ENCODE measurements at regions not wholly inside any gene's neighbourhood (a gene's known extent, or its start where the extent isn't known, plus 50 kb on each side); places are given as distances from the start of the nearest gene placed in this dataset.

DNA sequence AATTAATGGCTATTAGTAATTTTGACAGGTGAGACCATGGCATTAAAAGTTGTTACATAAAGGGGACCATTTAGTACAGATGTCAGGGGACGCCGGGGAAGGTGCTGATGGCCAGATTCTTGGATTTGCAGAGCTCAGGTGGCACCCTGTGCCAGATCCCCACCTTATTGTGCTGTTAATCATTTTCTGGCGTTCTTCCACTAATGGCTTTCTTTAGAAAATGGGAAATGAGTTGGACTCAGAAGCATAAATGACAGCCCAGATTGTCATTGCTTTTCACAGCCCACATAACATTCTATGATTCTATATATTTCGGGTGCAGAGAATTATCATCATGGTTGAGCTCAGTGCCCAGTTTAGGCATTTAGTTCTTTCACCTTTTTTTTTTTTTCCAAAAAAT, 257.2 kb upstream of the TCF4 start:
- no peaks in the 10 kb centered on the region for H3K36me3 ChIP-seq (ENCODE audit: insufficient read depth, insufficient read length, low read length)
- no peaks in the 10 kb centered on the region for H3K4me1 ChIP-seq (ENCODE audit: insufficient read depth, insufficient read length)
- no peak for DNase-seq (ENCODE audit: low read depth, low spot score)
- no peak for TF ChIP-seq SUZ12 (IDR thresholded peaks at IDR 0.05; ENCODE audit: extremely low read depth, insufficient read depth, insufficient read length)
- TF ChIP-seq ZNF274 (IDR thresholded peaks at IDR 0.05; ENCODE audit: low read depth, low read length), result no peak
- TF ChIP-seq YY1 (IDR thresholded peaks at IDR 0.05; ENCODE audit: insufficient read depth, insufficient read length), result no peak
- peaks cover 10% of the 10 kb centered on the region; the same call in 1 of the 2 replicates for H3K9me3 ChIP-seq (ENCODE audit: insufficient read depth, low read length)
- H3K4me3 ChIP-seq (ENCODE audit: insufficient read length, low read depth), result no peak overlapping the region
- H3K9ac ChIP-seq (ENCODE audit: insufficient read length, low read depth), result no peak overlapping the region
- no peaks in the 10 kb centered on the region for H3K27me3 ChIP-seq (ENCODE audit: insufficient read depth, insufficient read length)

DNA sequence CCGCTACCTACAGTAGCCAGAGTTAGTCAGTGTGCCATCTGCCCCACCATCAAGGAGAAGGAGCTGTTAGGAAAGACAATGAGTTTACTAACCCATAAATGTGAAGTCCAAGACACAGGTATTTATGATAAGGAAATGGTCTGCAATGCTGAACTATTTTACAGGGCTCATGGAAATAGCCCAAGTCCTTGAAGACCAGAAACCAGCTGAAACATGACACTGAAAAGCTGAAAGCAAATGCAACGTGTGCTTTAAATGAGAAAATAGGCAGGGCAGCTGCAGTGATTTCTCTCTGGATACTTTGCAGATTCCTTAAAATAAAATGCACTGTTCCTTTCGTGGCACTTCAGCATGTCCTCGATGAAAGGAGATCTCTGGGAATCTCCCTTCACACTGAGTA, 256.4 kb upstream of the TCF4 start:
- Histone ChIP-seq H3K9me3 (ENCODE audit: insufficient read depth, low read length) (peaks cover 10% of the 10 kb centered on the region; the same call in 1 of the 2 replicates), H3K4me3 (ENCODE audit: insufficient read length, low read depth) (no peak overlapping the region)

DNA sequence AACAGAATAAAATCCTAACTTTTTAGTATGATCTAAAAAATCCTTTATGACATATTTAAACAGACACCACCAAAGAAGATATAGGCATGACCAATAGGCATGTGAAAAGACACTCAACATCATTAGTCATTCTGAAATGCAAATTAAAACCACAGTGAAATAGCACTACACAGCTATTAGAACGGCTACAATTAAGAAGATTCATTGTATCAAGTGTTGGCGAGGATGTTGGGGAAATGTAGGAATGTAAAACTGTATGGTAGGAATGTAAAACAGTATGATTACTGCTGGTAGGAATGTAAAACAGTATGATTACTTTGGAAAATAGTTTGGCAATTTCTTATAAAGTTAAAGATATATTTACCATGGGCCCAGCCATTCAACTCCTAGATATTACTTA, 253.3 kb upstream of the TCF4 start:
- H3K4me1 ChIP-seq (ENCODE audit: insufficient read depth, insufficient read length), result no peaks in the 10 kb centered on the region
- no peaks in the 10 kb centered on the region for H3K27me3 ChIP-seq (ENCODE audit: insufficient read depth, insufficient read length)
- no peak overlapping the region for H3K4me3 ChIP-seq (ENCODE audit: insufficient read length, low read depth)
- TF ChIP-seq ZNF274 (IDR thresholded peaks at IDR 0.05; ENCODE audit: low read depth, low read length), result no peak
- no peak for TF ChIP-seq SUZ12 (IDR thresholded peaks at IDR 0.05; ENCODE audit: extremely low read depth, insufficient read depth, insufficient read length)
- no peak for TF ChIP-seq YY1 (IDR thresholded peaks at IDR 0.05; ENCODE audit: insufficient read depth, insufficient read length)
- no peak overlapping the region for H3K9ac ChIP-seq (ENCODE audit: insufficient read length, low read depth)
- peaks cover 20% of the 10 kb centered on the region for H3K9me3 ChIP-seq (ENCODE audit: insufficient read depth, low read length)
- no peak for DNase-seq (ENCODE audit: low read depth, low spot score)
- H3K36me3 ChIP-seq (ENCODE audit: insufficient read depth, insufficient read length, low read length), result peaks cover 4% of the 10 kb centered on the region

More for the DNA sequence above, 256.4 kb upstream of the TCF4 start:
- H3K9ac ChIP-seq (ENCODE audit: insufficient read length, low read depth), result no peak overlapping the region
- DNase-seq (ENCODE audit: low read depth, low spot score), result no peak
- no peaks in the 10 kb centered on the region for H3K4me1 ChIP-seq (ENCODE audit: insufficient read depth, insufficient read length)
- H3K27me3 ChIP-seq (ENCODE audit: insufficient read depth, insufficient read length), result no peaks in the 10 kb centered on the region
- no peaks in the 10 kb centered on the region for H3K36me3 ChIP-seq (ENCODE audit: insufficient read depth, insufficient read length, low read length)
- TF ChIP-seq ZNF274 (IDR thresholded peaks at IDR 0.05; ENCODE audit: low read depth, low read length), result no peak
- no peak for TF ChIP-seq YY1 (IDR thresholded peaks at IDR 0.05; ENCODE audit: insufficient read depth, insufficient read length)
- no peak for TF ChIP-seq SUZ12 (IDR thresholded peaks at IDR 0.05; ENCODE audit: extremely low read depth, insufficient read depth, insufficient read length)

DNA sequence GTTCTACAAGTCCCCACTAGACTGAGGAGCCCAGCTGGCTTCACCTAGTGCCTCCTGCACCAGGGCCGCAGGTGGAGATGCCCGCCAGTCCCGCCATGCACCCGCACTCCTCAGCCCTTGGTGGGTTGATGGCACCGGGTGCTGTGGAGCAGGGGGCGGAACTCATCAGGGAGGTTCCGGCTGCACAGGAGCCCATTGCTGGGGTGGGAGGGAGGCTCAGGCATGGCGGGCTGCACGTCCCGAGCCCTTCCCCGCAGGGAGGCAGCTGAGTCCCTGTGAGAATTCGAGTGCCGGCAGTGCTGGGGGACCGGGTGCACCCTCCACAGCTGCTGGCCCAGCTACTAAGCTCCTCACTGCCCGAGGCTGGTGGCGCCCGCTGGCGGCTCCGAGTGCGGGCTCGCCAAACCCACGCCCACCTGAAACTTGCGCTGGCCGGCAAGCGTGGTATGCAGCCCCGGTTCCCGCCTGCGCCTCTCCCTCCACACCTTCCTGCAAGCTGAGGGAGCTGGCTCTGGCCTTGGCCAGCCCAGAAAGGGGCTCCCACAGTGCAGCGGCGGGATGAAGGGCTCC, 252.7 kb upstream of the TCF4 start:
- Histone ChIP-seq H3K9ac (ENCODE audit: insufficient read length, low read depth) (no peak overlapping the region), H3K36me3 (ENCODE audit: insufficient read depth, insufficient read length, low read length) (peaks cover 4% of the 10 kb centered on the region), H3K27me3 (ENCODE audit: insufficient read depth, insufficient read length) (no peaks in the 10 kb centered on the region), H3K9me3 (ENCODE audit: insufficient read depth, low read length) (peaks cover 20% of the 10 kb centered on the region), H3K4me3 (ENCODE audit: insufficient read length, low read depth) (no peak overlapping the region), H3K4me1 (ENCODE audit: insufficient read depth, insufficient read length) (no peaks in the 10 kb centered on the region)
- TF ChIP-seq SUZ12 (IDR thresholded peaks at IDR 0.05; ENCODE audit: extremely low read depth, insufficient read depth, insufficient read length) (no peak), ZNF274 (IDR thresholded peaks at IDR 0.05; ENCODE audit: low read depth, low read length) (no peak)
- no peak for DNase-seq (ENCODE audit: low read depth, low spot score)

DNA sequence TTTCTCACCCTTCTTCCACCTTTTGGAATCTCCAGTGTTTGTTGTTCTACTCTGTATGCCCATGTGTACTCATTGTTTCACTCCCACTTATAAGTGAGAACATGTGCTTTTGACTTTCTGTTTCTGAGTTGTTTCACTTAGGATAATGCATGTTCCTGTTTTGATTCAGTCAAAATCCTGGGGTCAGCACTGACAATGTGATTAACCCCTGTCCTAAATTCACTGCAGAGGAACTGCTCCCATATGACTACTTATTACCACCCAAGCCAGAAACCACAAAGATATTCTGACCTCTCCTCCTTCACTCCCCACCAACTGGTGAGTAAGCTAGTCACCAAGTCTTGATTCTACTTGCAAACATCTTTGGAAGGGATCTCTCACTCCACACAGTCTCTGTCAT, 251.4 kb upstream of the TCF4 start:
- no peaks in the 10 kb centered on the region for H3K4me1 ChIP-seq (ENCODE audit: insufficient read depth, insufficient read length)
- DNase-seq (ENCODE audit: low read depth, low spot score), result no peak
- H3K9ac ChIP-seq (ENCODE audit: insufficient read length, low read depth), result no peak overlapping the region
- peaks cover 20% of the 10 kb centered on the region for H3K9me3 ChIP-seq (ENCODE audit: insufficient read depth, low read length)
- H3K4me3 ChIP-seq (ENCODE audit: insufficient read length, low read depth), result no peak overlapping the region
- no peaks in the 10 kb centered on the region for H3K27me3 ChIP-seq (ENCODE audit: insufficient read depth, insufficient read length)
- H3K36me3 ChIP-seq (ENCODE audit: insufficient read depth, insufficient read length, low read length), result peaks cover 4% of the 10 kb centered on the region
- no peak for TF ChIP-seq SUZ12 (IDR thresholded peaks at IDR 0.05; ENCODE audit: extremely low read depth, insufficient read depth, insufficient read length)
- TF ChIP-seq YY1 (IDR thresholded peaks at IDR 0.05; ENCODE audit: insufficient read depth, insufficient read length), result no peak
- TF ChIP-seq ZNF274 (IDR thresholded peaks at IDR 0.05; ENCODE audit: low read depth, low read length), result no peak

DNA sequence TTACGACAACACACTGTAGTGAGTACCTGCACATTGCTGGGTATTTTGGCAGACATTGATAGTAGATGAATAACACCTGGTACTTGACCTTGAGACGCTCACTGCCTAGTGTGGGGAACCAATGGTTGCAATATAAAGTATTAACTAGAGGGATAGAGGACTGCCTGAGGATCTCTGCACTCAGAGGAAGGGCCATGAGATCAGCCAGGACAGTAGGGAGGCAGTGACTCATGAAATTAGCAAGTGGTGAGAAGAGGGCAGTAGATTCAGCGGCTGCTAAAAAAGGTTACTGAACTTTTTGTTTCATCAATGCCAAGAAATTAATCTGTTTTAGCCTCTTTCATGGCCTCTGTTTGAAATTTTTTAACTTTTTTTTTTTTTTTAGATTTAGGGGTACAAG, 250.8 kb upstream of the TCF4 start:
- Histone ChIP-seq H3K4me3 (ENCODE audit: insufficient read length, low read depth) (no peak overlapping the region), H3K4me1 (ENCODE audit: insufficient read depth, insufficient read length) (no peaks in the 10 kb centered on the region), H3K27me3 (ENCODE audit: insufficient read depth, insufficient read length) (no peaks in the 10 kb centered on the region), H3K9ac (ENCODE audit: insufficient read length, low read depth) (no peak overlapping the region), H3K36me3 (ENCODE audit: insufficient read depth, insufficient read length, low read length) (peaks cover 4% of the 10 kb centered on the region), H3K9me3 (ENCODE audit: insufficient read depth, low read length) (peaks cover 20% of the 10 kb centered on the region)
- no peak for TF ChIP-seq SUZ12 (IDR thresholded peaks at IDR 0.05; ENCODE audit: extremely low read depth, insufficient read depth, insufficient read length)
- no peak for TF ChIP-seq YY1 (IDR thresholded peaks at IDR 0.05; ENCODE audit: insufficient read depth, insufficient read length)
- no peak for TF ChIP-seq ZNF274 (IDR thresholded peaks at IDR 0.05; ENCODE audit: low read depth, low read length)
- DNase-seq (ENCODE audit: low read depth, low spot score), result no peak

DNA sequence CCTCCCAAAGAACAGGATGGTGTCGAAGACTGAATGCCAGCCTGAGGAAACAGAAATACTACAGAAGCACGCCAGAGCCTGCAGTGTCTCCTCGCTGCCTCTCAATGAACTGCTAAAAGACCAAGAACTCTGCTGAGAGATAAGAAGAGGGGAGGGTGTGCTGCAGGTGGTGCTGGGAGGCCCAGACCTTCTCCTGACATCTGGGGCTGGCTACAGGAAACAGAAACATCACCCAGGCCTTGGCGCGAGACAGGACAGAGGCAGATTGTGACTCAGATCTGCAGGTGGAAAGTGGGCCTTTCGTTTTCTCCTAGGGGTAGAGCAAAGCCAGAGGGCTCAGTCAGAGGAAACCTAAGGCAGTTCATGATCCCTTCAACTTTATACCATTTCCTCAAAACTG, 250.3 kb upstream of the TCF4 start:
- no peak overlapping the region for H3K9ac ChIP-seq (ENCODE audit: insufficient read length, low read depth)
- DNase-seq (ENCODE audit: low read depth, low spot score), result no peak
- peaks cover 20% of the 10 kb centered on the region for H3K9me3 ChIP-seq (ENCODE audit: insufficient read depth, low read length)

More for the DNA sequence above, 250.3 kb upstream of the TCF4 start:
- no peak overlapping the region for H3K4me3 ChIP-seq (ENCODE audit: insufficient read length, low read depth)
- peaks cover 4% of the 10 kb centered on the region for H3K36me3 ChIP-seq (ENCODE audit: insufficient read depth, insufficient read length, low read length)
- H3K27me3 ChIP-seq (ENCODE audit: insufficient read depth, insufficient read length), result no peaks in the 10 kb centered on the region
- no peaks in the 10 kb centered on the region for H3K4me1 ChIP-seq (ENCODE audit: insufficient read depth, insufficient read length)
- TF ChIP-seq YY1 (IDR thresholded peaks at IDR 0.05; ENCODE audit: insufficient read depth, insufficient read length), result no peak
- no peak for TF ChIP-seq SUZ12 (IDR thresholded peaks at IDR 0.05; ENCODE audit: extremely low read depth, insufficient read depth, insufficient read length)
- TF ChIP-seq ZNF274 (IDR thresholded peaks at IDR 0.05; ENCODE audit: low read depth, low read length), result no peak
